Gastroesophageal sphincter (tissue), 4 donors: ENCODE measurements at regions not wholly inside any gene's neighbourhood (a gene's known extent, or its start where the extent isn't known, plus 50 kb on each side); places are given as distances from the start of the nearest gene placed in this dataset.
A peak's percentile ranks its signal among the peaks of the same experiment; 100 is the strongest.

Source experiments
- ATAC-seq: fragments of 150-250 bp; one replicate; pipeline ENCODE4 v1.9.1; 2016; ENCODE audit warnings: mild to moderate bottlenecking, moderate library complexity
- H3K27ac ChIP-seq, 4 donors: fragments of 200-600 bp; sonication (generic) in 3 of 4; 1 replicate in 3 of 4; 2 replicates in 1 of 4; pipeline ENCODE4 v1.5.1; 2016 to 2019
- H3K27me3 ChIP-seq: fragments of 200-600 bp; sonication (generic); one replicate; pipeline ENCODE4 v1.5.1; 2019
- H3K36me3 ChIP-seq, 2 donors: fragments of 200-600 bp; sonication (generic); one replicate each; pipeline ENCODE4 v1.5.1; 2019; ENCODE audit warnings: control low read depth in 1 of 2
- H3K4me1 ChIP-seq, 3 donors: fragments of 200-600 bp; sonication (generic); 1 replicate in 2 of 3; 2 replicates in 1 of 3; pipeline ENCODE4 v1.5.1; 2016 to 2019; ENCODE audit warnings: control low read depth in 2 of 3
- H3K4me3 ChIP-seq, 2 donors: fragments of 200-600 bp; sonication (generic); one replicate each; pipeline ENCODE4 v1.5.1; 2019; ENCODE audit warnings: mild to moderate bottlenecking in 1 of 2, moderate library complexity in 1 of 2
- H3K9me3 ChIP-seq, 3 donors: fragments of 200-600 bp; sonication (generic); one replicate each; pipeline ENCODE4 v1.5.1; 2017 to 2019; ENCODE audit warnings: control low read depth in 2 of 3
- CTCF ChIP-seq, 4 experiments: fragments of 200-600 bp in 2 of 4; fragments of 450-650 bp in 2 of 4; sonication (generic) in 1 of 4; IDR thresholded peaks; one replicate each; pipeline ENCODE4 v1.5.1; 2017 to 2019; ENCODE audit warnings: antibody characterized with exemption in 4 of 4, mild to moderate bottlenecking in 2 of 4, moderate library complexity in 2 of 4
- EP300 ChIP-seq: sonication (generic); formaldehyde crosslinking; IDR thresholded peaks from one replicate; pipeline ENCODE4 v1.6.1; 2017; ENCODE audit warnings: antibody characterized with exemption, mild to moderate bottlenecking
- POLR2A ChIP-seq, 2 donors: fragments of 450-650 bp; IDR thresholded peaks; one replicate each; pipeline ENCODE4 v1.6.1; 2017; ENCODE audit warnings: antibody characterized with exemption in 2 of 2, mild to moderate bottlenecking in 2 of 2, moderate library complexity in 1 of 2
- POLR2AphosphoS5 ChIP-seq: sonication (generic); formaldehyde crosslinking; IDR thresholded peaks from one replicate; pipeline ENCODE4 v1.6.1; 2017; ENCODE audit warnings: antibody characterized with exemption
- WGBS, 2 donors: methylation state at CpG; one replicate each; pipeline ENCODE4 v1.1.5; 2018; ENCODE audit warnings: low coverage in 1 of 2; 5-methylcytosine and 5-hydroxymethylcytosine counted together

- WGBS, 2 donors = 0 to 14% methylated on average over 1 of the region's 25 CpGs
- Histone ChIP-seq H3K4me3 (peak overlapping the region in 1 of 2 donors; percentile 36), H3K36me3 (no peaks in the 10 kb centered on the region), H3K9me3 (no peaks in the 10 kb centered on the region), H3K27ac (peak overlapping the region in 3 of 4 donors; percentile 82 to 84 (median 83)), H3K27me3 (no peaks in the 10 kb centered on the region), H3K4me1 (peaks cover 2 to 34% (median 8%) of the 10 kb centered on the region in 3 donors)
- TF ChIP-seq POLR2A (IDR thresholded peaks at IDR 0.05) (no peak), POLR2AphosphoS5 (no peak), EP300 (no peak), CTCF (IDR thresholded peaks at IDR 0.05) (no peak)
- ATAC-seq = peak; percentile 85
These were observed 122.3 kb upstream of the TBL1X start for GRCh38 chrX:9342561-9343051.

GRCh38 chrX:9343971-9344370 is 120.9 kb upstream of the TBL1X start:
- no peaks in the 10 kb centered on the region for H3K36me3 ChIP-seq
- ATAC-seq = no peak
- H3K27ac ChIP-seq = peak overlapping the region in 3 of 4 donors; percentile 51 to 83 (median 60)
- H3K4me3 ChIP-seq = no peak overlapping the region
- WGBS, 2 donors = 67% methylated on average over 4 of the region's 7 CpGs; no CpG with 5 or more reads in 1 of the 2 donors
- no peaks in the 10 kb centered on the region for H3K9me3 ChIP-seq
- TF ChIP-seq POLR2A (IDR thresholded peaks at IDR 0.05) (no peak), POLR2AphosphoS5 (no peak), EP300 (no peak), CTCF (IDR thresholded peaks at IDR 0.05) (no peak)
- no peaks in the 10 kb centered on the region for H3K27me3 ChIP-seq
- peaks cover 2 to 39% (median 8%) of the 10 kb centered on the region in 3 donors for H3K4me1 ChIP-seq

- H3K27ac ChIP-seq = no peak overlapping the region
- H3K4me1 ChIP-seq = peaks cover 2 to 25% (median 7%) of the 10 kb centered on the region in 3 donors
- H3K9me3 ChIP-seq = no peaks in the 10 kb centered on the region
- no peak overlapping the region for H3K4me3 ChIP-seq
- 85 to 92% methylated on average over 7 to 8 of the region's 8 CpGs for WGBS, 2 donors
- ATAC-seq = no peak
- no peaks in the 10 kb centered on the region for H3K36me3 ChIP-seq
- H3K27me3 ChIP-seq = no peaks in the 10 kb centered on the region
- no peak for TF ChIP-seq CTCF (IDR thresholded peaks at IDR 0.05)
- no peak for TF ChIP-seq EP300
- TF ChIP-seq POLR2A (IDR thresholded peaks at IDR 0.05) = no peak
These were observed 118.9 kb upstream of the TBL1X start for GRCh38 chrX:9345957-9346356.

GRCh38 chrX:9349572-9350494 is 115.0 kb upstream of the TBL1X start:
- H3K36me3 ChIP-seq = no peaks in the 10 kb centered on the region
- WGBS, 2 donors = 40 to 80% methylated on average over 2 to 7 of the region's 11 CpGs
- ATAC-seq = no peak
- H3K4me3 ChIP-seq = no peak overlapping the region
- TF ChIP-seq CTCF (IDR thresholded peaks at IDR 0.05) = no peak
- no peak for TF ChIP-seq EP300
- TF ChIP-seq POLR2A (IDR thresholded peaks at IDR 0.05) = no peak
- TF ChIP-seq POLR2AphosphoS5 = no peak
- peaks cover 0 to 13% (median 4%) of the 10 kb centered on the region in 3 donors for H3K4me1 ChIP-seq
- H3K27ac ChIP-seq = peak overlapping the region in 1 of 4 donors; percentile 6
- no peaks in the 10 kb centered on the region for H3K9me3 ChIP-seq
- H3K27me3 ChIP-seq = no peaks in the 10 kb centered on the region

- Histone ChIP-seq H3K27ac (no peak overlapping the region), H3K4me3 (no peak overlapping the region), H3K36me3 (no peaks in the 10 kb centered on the region), H3K27me3 (no peaks in the 10 kb centered on the region), H3K4me1 (peaks cover 0 to 13% (median 4%) of the 10 kb centered on the region in 3 donors), H3K9me3 (no peaks in the 10 kb centered on the region)
- no peak for ATAC-seq
- TF ChIP-seq POLR2AphosphoS5 (no peak), CTCF (IDR thresholded peaks at IDR 0.05) (no peak), POLR2A (IDR thresholded peaks at IDR 0.05) (no peak)
- 86 to 95% methylated on average over 1 to 3 of the region's 3 CpGs for WGBS, 2 donors
These were observed 113.7 kb upstream of the TBL1X start for GRCh38 chrX:9351126-9351525.
